ENCODE measurements at regions not wholly inside any gene's neighbourhood (a gene's known extent, or its start where the extent isn't known, plus 50 kb on each side); places are given as distances from the start of the nearest gene placed in this dataset.
"Not testable (repeated sequence)": the region's sequence is repeated elsewhere in the genome, so short reads cannot be mapped to it uniquely, and the experiment has no call there.

GRCh38 chrX:91500499-91500898 lies 65.9 kb downstream of the PABPC5 start:
- not testable (repeated sequence) for H3K36me3 ChIP-seq (ENCODE audit: insufficient read depth); H3K79me2 ChIP-seq (ENCODE audit: insufficient read depth, low read depth); H3K27me3 ChIP-seq (ENCODE audit: insufficient read depth, low read depth); H3K27ac ChIP-seq; H3K4me3 ChIP-seq (IDR thresholded peaks at IDR 0.05; ENCODE audit: insufficient read depth, low read depth, low read length); H3K9ac ChIP-seq; H2AFZ ChIP-seq (ENCODE audit: low read depth); H3K4me2 ChIP-seq; H3K4me1 ChIP-seq (ENCODE audit: low read depth, poor library complexity, severe bottlenecking); H4K20me1 ChIP-seq (ENCODE audit: insufficient read depth)
- 0 out of 2 replicates have a peak, but pooled peaks have one; percentile 18 for TF ChIP-seq CTCF (conservative IDR thresholded peaks at IDR 0.05; ENCODE audit: low read depth, low read length)

GRCh38 chrX:91530209-91530608 lies 95.6 kb downstream of the PABPC5 start:
- H3K36me3 ChIP-seq (ENCODE audit: insufficient read depth); H3K9ac ChIP-seq; H3K4me2 ChIP-seq; H3K79me2 ChIP-seq (ENCODE audit: insufficient read depth, low read depth); H3K27ac ChIP-seq; H3K4me3 ChIP-seq (IDR thresholded peaks at IDR 0.05; ENCODE audit: insufficient read depth, low read depth, low read length); H2AFZ ChIP-seq (ENCODE audit: low read depth); H3K27me3 ChIP-seq (ENCODE audit: insufficient read depth, low read depth); H4K20me1 ChIP-seq (ENCODE audit: insufficient read depth); H3K4me1 ChIP-seq (ENCODE audit: low read depth, poor library complexity, severe bottlenecking): not testable (repeated sequence)

GRCh38 chrX:91563127-91563526 lies 128.5 kb downstream of the PABPC5 start:
- not testable (repeated sequence) for H3K36me3 ChIP-seq (ENCODE audit: insufficient read depth); H3K4me2 ChIP-seq; H3K4me1 ChIP-seq (ENCODE audit: low read depth, poor library complexity, severe bottlenecking); H3K79me2 ChIP-seq (ENCODE audit: insufficient read depth, low read depth); H3K4me3 ChIP-seq (IDR thresholded peaks at IDR 0.05; ENCODE audit: insufficient read depth, low read depth, low read length); H4K20me1 ChIP-seq (ENCODE audit: insufficient read depth); H2AFZ ChIP-seq (ENCODE audit: low read depth); H3K27me3 ChIP-seq (ENCODE audit: insufficient read depth, low read depth); H3K27ac ChIP-seq; H3K9ac ChIP-seq

All from KMS-11 (cell line).